HepG2 (cell line): ENCODE measurements at regions not wholly inside any gene's neighbourhood (a gene's known extent, or its start where the extent isn't known, plus 50 kb on each side); places are given as distances from the start of the nearest gene placed in this dataset.

ENCODE experiments used
- ATAC-seq: fragments of 200-7000 bp; cut with Tn5 transposase; 3 replicates; pipeline ENCODE4 v1.9.1; 2020; ENCODE audit warnings: mild to moderate bottlenecking, moderate library complexity
- BruUV-seq: library from RNA; stranded (reverse); fragments of 400-500 nt; replicated peaks from 2 replicates; lab custom pipeline; 2021; lab: Mats Ljungman, UMichigan
- CTCF ChIA-PET: fragments of 300-600 bp; formaldehyde crosslinking; extraction: SDS; loops from one replicate; lab custom pipeline; 2021; ENCODE audit warnings: low total read pairs, inconsistent platforms, low intra/inter-chr PET ratio; lab: Yijun Ruan, JAX
- POLR2A ChIA-PET: fragments of 350-600 bp; sonication (Branson Sonifier 250); formaldehyde crosslinking; loops from one replicate; lab custom pipeline; 2020; ENCODE audit warnings: antibody characterized with exemption, inconsistent platforms; lab: Yijun Ruan, JAX
- DNase-seq: peaks from one replicate; pipeline ENCODE4 v3.0.0-alpha.2; 2015; ENCODE audit warnings: low spot score
- FAIRE-seq: peaks from 3 replicates; lab custom pipeline; 2011; peaks lifted over from hg19 to GRCh38; lab: Jason Lieb, UNC
- H2AFZ ChIP-seq: one replicate; pipeline ENCODE4 v1.6.1; 2011; ENCODE audit warnings: low read length, inconsistent platforms
- H3K27ac ChIP-seq: fragments of 300-600 bp; 3 replicates; pipeline ENCODE4 v1.8.0; 2011; ENCODE audit warnings: mixed run types, mild to moderate bottlenecking, mixed read lengths, low read length, inconsistent platforms; ENCODE audit not compliant: insufficient read depth; ENCODE audit errors: extremely low read length
- H3K27me3 ChIP-seq, 2 experiments: fragments of 200-600 bp in 1 of 2; 2 replicates in 1 of 2; 3 replicates in 1 of 2; pipeline versions ENCODE4 v1.6.0 to v1.8.0; 2011; ENCODE audit warnings: low read length in 2 of 2, mild to moderate bottlenecking in 2 of 2, moderate library complexity in 2 of 2, inconsistent platforms in 1 of 2; ENCODE audit not compliant: insufficient read depth in 2 of 2, control insufficient read depth in 1 of 2
- H3K36me3 ChIP-seq, 2 experiments: fragments of 200-600 bp in 1 of 2; replicated peaks in 1 of 2; 2 replicates in 1 of 2; 3 replicates in 1 of 2; pipeline versions ENCODE4 v1.5.1 to v1.8.0; 2011; ENCODE audit warnings: low read length in 2 of 2, inconsistent platforms in 1 of 2; ENCODE audit not compliant: insufficient read depth in 2 of 2, control insufficient read depth in 1 of 2
- H3K4me1 ChIP-seq: 2 replicates; pipeline ENCODE4 v1.5.1; 2012; ENCODE audit warnings: low read length, inconsistent platforms; ENCODE audit not compliant: insufficient read depth
- H3K4me2 ChIP-seq: 2 replicates; pipeline ENCODE4 v1.6.0; 2011; ENCODE audit warnings: low read depth, low read length, inconsistent platforms
- H3K4me3 ChIP-seq, 3 experiments: fragments of 200-600 bp in 1 of 3; sonication (generic), shearing (Covaris generic) in 1 of 3; replicated peaks in 1 of 3; 2 replicates each; pipeline ENCODE4 v1.5.1; 2011 to 2016; ENCODE audit warnings: low read length in 3 of 3, inconsistent platforms in 2 of 3, low read depth in 2 of 3, mild to moderate bottlenecking in 2 of 3, control low read depth in 1 of 3, mixed read lengths in 1 of 3; ENCODE audit not compliant: insufficient read depth in 1 of 3
- H3K79me2 ChIP-seq: one replicate; pipeline ENCODE4 v1.6.1; 2011; ENCODE audit warnings: low read length, inconsistent platforms; ENCODE audit not compliant: insufficient read depth
- H3K9ac ChIP-seq: 2 replicates; pipeline ENCODE4 v1.6.0; 2011; ENCODE audit warnings: mild to moderate bottlenecking, low read depth, low read length, inconsistent platforms; ENCODE audit not compliant: insufficient read depth
- H3K9me3 ChIP-seq: 2 replicates; pipeline ENCODE4 v1.5.1; 2012; ENCODE audit warnings: mild to moderate bottlenecking, low read length
- H4K20me1 ChIP-seq: 2 replicates; pipeline ENCODE4 v1.6.0; 2011; ENCODE audit warnings: inconsistent platforms, mild to moderate bottlenecking, low read length, moderate library complexity; ENCODE audit not compliant: insufficient read depth
- CHD4 ChIP-seq: fragments of 200-600 bp; sonication (generic); IDR thresholded peaks from 2 replicates; pipeline ENCODE4 v1.7.0; 2017; ENCODE audit warnings: mild to moderate bottlenecking, low read length, borderline replicate concordance
- KDM5B ChIP-seq: sonication (generic); formaldehyde crosslinking; IDR thresholded peaks from 2 replicates; pipeline ENCODE4 v1.4.0; 2020; ENCODE audit warnings: missing genetic modification reagents, mild to moderate bottlenecking, borderline replicate concordance
- MIER2 ChIP-seq: IDR thresholded peaks from 2 replicates; pipeline ENCODE4 v1.6.1; 2016; ENCODE audit warnings: missing biosample characterization, missing genetic modification reagents
- MIER3 ChIP-seq: IDR thresholded peaks from 2 replicates; pipeline ENCODE4 v1.6.1; 2016; ENCODE audit warnings: missing compliant biosample characterization, borderline replicate concordance
- ONECUT2 ChIP-seq: sonication (generic); formaldehyde crosslinking; IDR thresholded peaks from 2 replicates; pipeline ENCODE4 v1.4.0; 2020; ENCODE audit warnings: missing genetic modification reagents
- ZNF235 ChIP-seq: sonication (generic); formaldehyde crosslinking; IDR thresholded peaks from 2 replicates; pipeline ENCODE4 v1.8.1; 2023; ENCODE audit warnings: mild to moderate bottlenecking, missing genetic modification reagents, borderline replicate concordance
- ZNF530 ChIP-seq: sonication (generic); formaldehyde crosslinking; IDR thresholded peaks from 2 replicates; pipeline ENCODE4 v1.5.0; 2020; ENCODE audit warnings: low read depth, mild to moderate bottlenecking, missing genetic modification reagents
- ZNF543 ChIP-seq: sonication (generic); formaldehyde crosslinking; IDR thresholded peaks from 2 replicates; pipeline ENCODE4 v1.4.0; 2020; ENCODE audit warnings: mild to moderate bottlenecking, missing genetic modification reagents
- WGBS: methylation state at CpG from one replicate; pipeline ENCODE4 v1.1.6; 2017; ENCODE audit warnings: low lambda C conversion rate; 5-methylcytosine and 5-hydroxymethylcytosine counted together
- in situ Hi-C: cut with HindIII; loops from 2 replicates; pipeline ENCODE4 v1.10.0; 2017; ENCODE audit warnings: low pct_unique_long_range_greater_than_20kb; ENCODE audit not compliant: extremely low pct_ligation_motif_present
- intact Hi-C: fragments of 100-400 bp; cut with micrococcal nuclease; formaldehyde crosslinking; loops from one replicate; pipeline ENCODE4 v1.10.0; 2022; ENCODE audit not compliant: unreplicated experiment
- TF ChIP-seq, protein P1 (sequence below): sonication (generic); formaldehyde crosslinking; IDR thresholded peaks from 2 replicates; pipeline ENCODE4 v1.5.0; 2020; ENCODE audit warnings: missing genetic modification reagents
- TF ChIP-seq, protein P2 (sequence below): sonication (generic); formaldehyde crosslinking; conservative IDR thresholded peaks from 2 replicates; pipeline ENCODE4 v1.4.0; 2020; ENCODE audit warnings: missing genetic modification reagents

DNA sequence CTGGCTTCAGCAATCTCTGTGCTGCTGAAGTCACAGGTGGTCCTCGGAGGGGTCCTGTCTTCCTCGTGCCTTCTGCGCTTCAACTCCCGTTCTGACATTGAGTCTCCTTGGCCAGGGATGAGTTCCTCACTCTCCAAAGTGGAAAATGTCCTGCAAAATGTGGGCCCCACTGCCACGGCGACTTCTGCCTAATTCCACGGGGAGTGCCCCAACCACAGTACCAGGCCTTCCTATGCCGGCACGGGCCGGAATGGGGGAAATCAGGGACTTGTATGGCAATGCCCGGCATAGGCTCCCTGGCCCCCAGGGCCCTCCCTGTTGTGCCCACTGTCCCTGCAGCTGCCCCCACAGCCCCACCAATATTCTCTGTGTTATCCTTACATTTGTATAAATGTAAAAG is 420.5 kb downstream of the TCERG1L start:
- Histone ChIP-seq H3K36me3 (no peaks in the 10 kb centered on the region), H2AFZ (no peak overlapping the region), H3K4me1 (no peaks in the 10 kb centered on the region), H3K27ac (no peak overlapping the region), H3K9me3 (no peaks in the 10 kb centered on the region), H3K4me3 (no peak overlapping the region), H4K20me1 (no peaks in the 10 kb centered on the region), H3K79me2 (no peaks in the 10 kb centered on the region), H3K4me2 (no peak overlapping the region), H3K27me3 (peaks cover 2 to 15% of the 10 kb centered on the region in 2 experiments; a peak in 4 of 5 replicates), H3K9ac (no peak overlapping the region)
- ATAC-seq (no peak), DNase-seq (no peak), FAIRE-seq (no peak)
- WGBS: 7% methylated on average over 3 of the region's 11 CpGs
- in situ Hi-C loops (no loop called here), intact Hi-C loops (no loop called here)
- ChIA-PET POLR2A (no interaction called here), CTCF (no interaction called here)
- no TSS peak for BruUV-seq
- no peak for TF ChIP-seq MIER3 (CRISPR knock-in tag)

DNA sequence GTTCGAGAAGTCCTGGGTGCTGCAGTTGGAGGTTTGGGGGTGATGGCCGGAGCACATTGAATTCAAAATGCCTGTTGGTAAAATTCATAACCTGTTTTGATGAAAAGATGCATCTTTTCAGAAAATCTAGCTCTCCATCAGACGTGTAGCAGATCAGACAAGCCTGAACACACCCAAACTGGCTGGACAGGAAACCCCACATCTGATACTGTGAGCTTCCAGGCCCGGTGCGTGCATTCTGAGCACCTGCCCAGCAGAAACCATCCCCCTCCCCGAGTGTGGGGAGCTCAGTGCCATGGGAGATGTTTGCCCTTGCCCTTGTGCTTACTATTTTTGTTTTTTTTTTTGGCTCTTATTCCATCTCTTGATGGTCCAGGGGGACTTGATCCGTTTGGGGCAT is 417.1 kb downstream of the TCERG1L start:
- Histone ChIP-seq H3K4me3 (no peak overlapping the region), H3K27me3 (peaks cover 2 to 15% of the 10 kb centered on the region in 2 experiments; a peak in 3 of 5 replicates), H3K79me2 (no peaks in the 10 kb centered on the region), H2AFZ (no peak overlapping the region), H3K4me2 (no peak overlapping the region), H3K27ac (no peak overlapping the region), H3K9ac (no peak overlapping the region), H3K36me3 (no peaks in the 10 kb centered on the region), H3K9me3 (no peaks in the 10 kb centered on the region), H3K4me1 (no peaks in the 10 kb centered on the region), H4K20me1 (no peaks in the 10 kb centered on the region)
- no peak for DNase-seq
- in situ Hi-C loops (no loop called here), intact Hi-C loops (no loop called here)
- CTCF ChIA-PET: no interaction called here
- POLR2A ChIA-PET: no interaction called here
- WGBS: 40% methylated on average over 6 of the region's 7 CpGs
- no peak for FAIRE-seq
- ATAC-seq: no peak
- no peak for TF ChIP-seq KDM5B
- no peak for TF ChIP-seq ZNF235
- TF ChIP-seq MIER2: no peak
- TF ChIP-seq, protein P1, sequence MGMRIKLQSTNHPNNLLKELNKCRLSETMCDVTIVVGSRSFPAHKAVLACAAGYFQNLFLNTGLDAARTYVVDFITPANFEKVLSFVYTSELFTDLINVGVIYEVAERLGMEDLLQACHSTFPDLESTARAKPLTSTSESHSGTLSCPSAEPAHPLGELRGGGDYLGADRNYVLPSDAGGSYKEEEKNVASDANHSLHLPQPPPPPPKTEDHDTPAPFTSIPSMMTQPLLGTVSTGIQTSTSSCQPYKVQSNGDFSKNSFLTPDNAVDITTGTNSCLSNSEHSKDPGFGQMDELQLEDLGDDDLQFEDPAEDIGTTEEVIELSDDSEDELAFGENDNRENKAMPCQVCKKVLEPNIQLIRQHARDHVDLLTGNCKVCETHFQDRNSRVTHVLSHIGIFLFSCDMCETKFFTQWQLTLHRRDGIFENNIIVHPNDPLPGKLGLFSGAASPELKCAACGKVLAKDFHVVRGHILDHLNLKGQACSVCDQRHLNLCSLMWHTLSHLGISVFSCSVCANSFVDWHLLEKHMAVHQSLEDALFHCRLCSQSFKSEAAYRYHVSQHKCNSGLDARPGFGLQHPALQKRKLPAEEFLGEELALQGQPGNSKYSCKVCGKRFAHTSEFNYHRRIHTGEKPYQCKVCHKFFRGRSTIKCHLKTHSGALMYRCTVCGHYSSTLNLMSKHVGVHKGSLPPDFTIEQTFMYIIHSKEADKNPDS (CRISPR knock-in tag): no peak
- TF ChIP-seq CHD4: no peak
- no peak for TF ChIP-seq ONECUT2 (CRISPR knock-in tag)
- no peak for TF ChIP-seq ZNF543 (CRISPR knock-in tag)
- no peak for TF ChIP-seq ZNF530
- TF ChIP-seq, protein P2, sequence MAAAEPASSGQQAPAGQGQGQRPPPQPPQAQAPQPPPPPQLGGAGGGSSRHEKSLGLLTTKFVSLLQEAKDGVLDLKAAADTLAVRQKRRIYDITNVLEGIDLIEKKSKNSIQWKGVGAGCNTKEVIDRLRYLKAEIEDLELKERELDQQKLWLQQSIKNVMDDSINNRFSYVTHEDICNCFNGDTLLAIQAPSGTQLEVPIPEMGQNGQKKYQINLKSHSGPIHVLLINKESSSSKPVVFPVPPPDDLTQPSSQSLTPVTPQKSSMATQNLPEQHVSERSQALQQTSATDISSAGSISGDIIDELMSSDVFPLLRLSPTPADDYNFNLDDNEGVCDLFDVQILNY (CRISPR knock-in tag): no peak
- TF ChIP-seq, all 625 proteins: peak for 0
- BruUV-seq: no TSS peak
